GM20000 (cell line): ENCODE measurements at regions not wholly inside any gene's neighbourhood (a gene's known extent, or its start where the extent isn't known, plus 50 kb on each side); places are given as distances from the start of the nearest gene placed in this dataset.

Experiments
- DNase-seq: peaks from one replicate; pipeline ENCODE4 v3.0.0; 2012; ENCODE audit warnings: low spot score
- TF ChIP-seq, protein P1 (sequence below): IDR thresholded peaks from 2 replicates; pipeline ENCODE4 v1.5.1; 2012; ENCODE audit warnings: mild to moderate bottlenecking, control low read depth; ENCODE audit errors: extremely low read depth, missing control alignments

- DNase-seq = no peak
- TF ChIP-seq, protein P1, sequence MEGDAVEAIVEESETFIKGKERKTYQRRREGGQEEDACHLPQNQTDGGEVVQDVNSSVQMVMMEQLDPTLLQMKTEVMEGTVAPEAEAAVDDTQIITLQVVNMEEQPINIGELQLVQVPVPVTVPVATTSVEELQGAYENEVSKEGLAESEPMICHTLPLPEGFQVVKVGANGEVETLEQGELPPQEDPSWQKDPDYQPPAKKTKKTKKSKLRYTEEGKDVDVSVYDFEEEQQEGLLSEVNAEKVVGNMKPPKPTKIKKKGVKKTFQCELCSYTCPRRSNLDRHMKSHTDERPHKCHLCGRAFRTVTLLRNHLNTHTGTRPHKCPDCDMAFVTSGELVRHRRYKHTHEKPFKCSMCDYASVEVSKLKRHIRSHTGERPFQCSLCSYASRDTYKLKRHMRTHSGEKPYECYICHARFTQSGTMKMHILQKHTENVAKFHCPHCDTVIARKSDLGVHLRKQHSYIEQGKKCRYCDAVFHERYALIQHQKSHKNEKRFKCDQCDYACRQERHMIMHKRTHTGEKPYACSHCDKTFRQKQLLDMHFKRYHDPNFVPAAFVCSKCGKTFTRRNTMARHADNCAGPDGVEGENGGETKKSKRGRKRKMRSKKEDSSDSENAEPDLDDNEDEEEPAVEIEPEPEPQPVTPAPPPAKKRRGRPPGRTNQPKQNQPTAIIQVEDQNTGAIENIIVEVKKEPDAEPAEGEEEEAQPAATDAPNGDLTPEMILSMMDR = no peak
Observed at GRCh38 chr16:82345318-82345717, 175.3 kb upstream of the MPHOSPH6 start.

GRCh38 chr16:82344157-82344556 lies 174.1 kb upstream of the MPHOSPH6 start:
- TF ChIP-seq, protein P1 = peak; percentile 24
- peak; percentile 11 for DNase-seq

DNA sequence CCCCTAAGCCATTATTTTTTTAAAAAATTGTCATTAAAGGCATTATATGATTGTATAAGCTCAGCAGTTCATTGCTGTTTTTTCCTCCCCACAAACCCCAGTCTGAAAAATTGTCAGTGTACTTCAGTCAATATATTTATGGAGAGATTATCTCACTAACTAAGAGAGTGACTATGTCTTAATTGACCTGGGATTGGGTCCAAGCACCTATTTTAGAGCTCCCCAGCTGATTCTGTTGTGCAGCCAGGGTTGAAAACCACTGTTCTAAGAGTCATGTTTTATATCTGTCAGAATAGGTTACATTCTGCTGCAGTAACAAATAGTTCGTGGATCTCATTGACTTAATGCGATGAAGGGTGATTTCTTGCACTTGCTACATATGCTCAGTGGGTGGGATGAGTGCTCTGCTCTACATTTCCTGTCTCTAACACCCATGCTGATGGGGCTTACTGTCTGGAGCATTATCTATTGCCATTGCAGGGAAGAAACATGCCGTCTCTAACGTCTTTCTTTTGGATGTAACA lies 171.2 kb upstream of the MPHOSPH6 start:
- TF ChIP-seq, protein P1 = no peak
- DNase-seq = no peak

GRCh38 chr16:82340531-82340930 lies 170.5 kb upstream of the MPHOSPH6 start:
- TF ChIP-seq, protein P1 = no peak
- DNase-seq = no peak

- TF ChIP-seq, protein P1 = no peak
- no peak for DNase-seq
Observed at GRCh38 chr16:82337355-82337754, 167.3 kb upstream of the MPHOSPH6 start.

GRCh38 chr16:82331974-82332750 lies 162.1 kb upstream of the MPHOSPH6 start:
- TF ChIP-seq, protein P1 = no peak
- DNase-seq = no peak

DNA sequence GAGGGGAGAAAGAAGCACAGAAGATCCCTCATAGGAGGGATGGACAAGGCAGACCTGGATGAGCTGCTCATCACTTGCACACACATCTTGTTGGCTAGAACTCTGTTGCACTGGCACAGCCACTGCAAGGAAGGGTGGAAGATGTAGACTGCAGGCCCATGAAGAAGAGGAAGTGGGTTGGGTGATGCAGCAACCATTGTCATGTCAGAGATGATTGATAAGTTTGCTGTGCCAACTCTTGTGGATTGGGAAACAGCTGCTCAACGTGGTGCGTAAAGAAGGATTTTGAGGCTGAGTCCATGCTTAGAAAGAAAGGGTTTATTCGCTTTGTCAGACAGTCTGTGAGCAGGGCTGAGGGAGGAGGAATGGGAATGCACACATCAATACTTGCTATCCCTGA lies 161.4 kb upstream of the MPHOSPH6 start:
- DNase-seq = no peak
- TF ChIP-seq, protein P1 = no peak
